IMR-90 (cell line): ENCODE measurements at regions not wholly inside any gene's neighbourhood (a gene's known extent, or its start where the extent isn't known, plus 50 kb on each side); places are given as distances from the start of the nearest gene placed in this dataset.

Experiments
- FOS ChIP-seq: fragments of 150-350 bp; IDR thresholded peaks from 2 replicates; pipeline ENCODE4 v1.6.1; 2016; ENCODE audit warnings: low read depth, low read length
- MAFK ChIP-seq: IDR thresholded peaks from 2 replicates; pipeline ENCODE4 v1.6.1; 2012; ENCODE audit warnings: low read depth, low read length, improper control_type of control experiment
- POLR2A ChIP-seq: IDR thresholded peaks from 2 replicates; pipeline ENCODE4 v1.6.1; 2012; ENCODE audit warnings: mild to moderate bottlenecking, low read depth, low read length
- RAD21 ChIP-seq: IDR thresholded peaks from 2 replicates; pipeline ENCODE4 v1.6.1; 2012; ENCODE audit warnings: low read length, improper control_type of control experiment
- RFX5 ChIP-seq: IDR thresholded peaks from 2 replicates; pipeline ENCODE4 v1.8.0; 2012; ENCODE audit warnings: low read depth, mild to moderate bottlenecking, low read length, moderate library complexity
- USF2 ChIP-seq: fragments of 150-350 bp; IDR thresholded peaks from 2 replicates; pipeline ENCODE4 v1.6.1; 2017; ENCODE audit warnings: mild to moderate bottlenecking, antibody characterized with exemption, low read length, low read depth
- TF ChIP-seq, protein P1 (sequence below): conservative IDR thresholded peaks from 2 replicates; pipeline ENCODE4 v1.5.1; 2012; ENCODE audit warnings: mild to moderate bottlenecking, low read depth, low read length, improper control_type of control experiment
- TF ChIP-seq, protein P2 (sequence below): fragments of 150-350 bp; IDR thresholded peaks from 2 replicates; pipeline ENCODE4 v1.6.1; 2016; ENCODE audit warnings: low read depth, mild to moderate bottlenecking, low read length, moderate library complexity, borderline replicate concordance

- TF ChIP-seq, protein P1, sequence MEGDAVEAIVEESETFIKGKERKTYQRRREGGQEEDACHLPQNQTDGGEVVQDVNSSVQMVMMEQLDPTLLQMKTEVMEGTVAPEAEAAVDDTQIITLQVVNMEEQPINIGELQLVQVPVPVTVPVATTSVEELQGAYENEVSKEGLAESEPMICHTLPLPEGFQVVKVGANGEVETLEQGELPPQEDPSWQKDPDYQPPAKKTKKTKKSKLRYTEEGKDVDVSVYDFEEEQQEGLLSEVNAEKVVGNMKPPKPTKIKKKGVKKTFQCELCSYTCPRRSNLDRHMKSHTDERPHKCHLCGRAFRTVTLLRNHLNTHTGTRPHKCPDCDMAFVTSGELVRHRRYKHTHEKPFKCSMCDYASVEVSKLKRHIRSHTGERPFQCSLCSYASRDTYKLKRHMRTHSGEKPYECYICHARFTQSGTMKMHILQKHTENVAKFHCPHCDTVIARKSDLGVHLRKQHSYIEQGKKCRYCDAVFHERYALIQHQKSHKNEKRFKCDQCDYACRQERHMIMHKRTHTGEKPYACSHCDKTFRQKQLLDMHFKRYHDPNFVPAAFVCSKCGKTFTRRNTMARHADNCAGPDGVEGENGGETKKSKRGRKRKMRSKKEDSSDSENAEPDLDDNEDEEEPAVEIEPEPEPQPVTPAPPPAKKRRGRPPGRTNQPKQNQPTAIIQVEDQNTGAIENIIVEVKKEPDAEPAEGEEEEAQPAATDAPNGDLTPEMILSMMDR: no peak
- TF ChIP-seq RAD21 (no peak), POLR2A (no peak), RFX5 (no peak), USF2 (no peak), MAFK (no peak), FOS (no peak)
- TF ChIP-seq, protein P2, sequence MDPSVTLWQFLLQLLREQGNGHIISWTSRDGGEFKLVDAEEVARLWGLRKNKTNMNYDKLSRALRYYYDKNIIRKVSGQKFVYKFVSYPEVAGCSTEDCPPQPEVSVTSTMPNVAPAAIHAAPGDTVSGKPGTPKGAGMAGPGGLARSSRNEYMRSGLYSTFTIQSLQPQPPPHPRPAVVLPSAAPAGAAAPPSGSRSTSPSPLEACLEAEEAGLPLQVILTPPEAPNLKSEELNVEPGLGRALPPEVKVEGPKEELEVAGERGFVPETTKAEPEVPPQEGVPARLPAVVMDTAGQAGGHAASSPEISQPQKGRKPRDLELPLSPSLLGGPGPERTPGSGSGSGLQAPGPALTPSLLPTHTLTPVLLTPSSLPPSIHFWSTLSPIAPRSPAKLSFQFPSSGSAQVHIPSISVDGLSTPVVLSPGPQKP: no peak
Measured at GRCh38 chr3:178259703-178260102, 276.5 kb upstream of the KCNMB2 start.
